Dedifferentiated amniotic fluid mesenchymal stem cell (primary cell): ENCODE measurements at regions not wholly inside any gene's neighbourhood (a gene's known extent, or its start where the extent isn't known, plus 50 kb on each side); places are given as distances from the start of the nearest gene placed in this dataset.

Source experiments
- DNase-seq: peaks from one replicate; pipeline ENCODE4 v3.0.0-alpha.2; 2016; ENCODE audit errors: extremely low spot score

GRCh38 chr9:109549386-109549785, 51.3 kb upstream of the PTPN3 start:
- DNase-seq, result no peak

GRCh38 chr9:109551651-109552050, 53.5 kb upstream of the PTPN3 start:
- DNase-seq, result no peak

- DNase-seq, result no peak
Observed at GRCh38 chr9:109555215-109555614, 57.1 kb upstream of the PTPN3 start.

GRCh38 chr9:109556061-109556460, 58.0 kb upstream of the PTPN3 start:
- no peak for DNase-seq

- no peak for DNase-seq
Observed at GRCh38 chr9:109556786-109557185, 58.7 kb upstream of the PTPN3 start.

GRCh38 chr9:109557481-109557880, 59.4 kb upstream of the PTPN3 start:
- no peak for DNase-seq

- DNase-seq, result no peak
Observed at GRCh38 chr9:109558718-109559151, 60.6 kb upstream of the PTPN3 start.

- DNase-seq, result no peak
Observed at GRCh38 chr9:109560470-109561132, 62.5 kb upstream of the PTPN3 start.

GRCh38 chr9:109561137-109561536, 63.0 kb upstream of the PTPN3 start:
- DNase-seq, result no peak

- no peak for DNase-seq
Observed at GRCh38 chr9:109568089-109568488, 70.0 kb upstream of the PTPN3 start.

GRCh38 chr9:109568568-109569210, 70.6 kb upstream of the PTPN3 start:
- DNase-seq, result no peak

- peak; percentile 69 for DNase-seq
Observed at GRCh38 chr9:109574061-109574882, 76.2 kb upstream of the PTPN3 start.

GRCh38 chr9:109576762-109577161, 78.7 kb upstream of the PTPN3 start:
- DNase-seq, result no peak

- DNase-seq, result no peak
Observed at GRCh38 chr9:109579191-109579948, 81.3 kb upstream of the PTPN3 start.

GRCh38 chr9:109582386-109582785, 84.3 kb upstream of the PTPN3 start:
- DNase-seq, result no peak

- no peak for DNase-seq
Observed at GRCh38 chr9:109584205-109584604, 86.1 kb upstream of the PTPN3 start.

- no peak for DNase-seq
Observed at GRCh38 chr9:109585796-109586195, 87.7 kb upstream of the PTPN3 start.

- DNase-seq, result no peak
Observed at GRCh38 chr9:109586993-109587392, 88.9 kb upstream of the PTPN3 start.

- DNase-seq, result no peak
Observed at GRCh38 chr9:109588415-109588814, 90.3 kb upstream of the PTPN3 start.

- DNase-seq, result no peak
Observed at GRCh38 chr9:109590966-109591365, 92.9 kb upstream of the PTPN3 start.

- DNase-seq, result no peak
Observed at GRCh38 chr9:109591691-109592090, 93.6 kb upstream of the PTPN3 start.

GRCh38 chr9:109593612-109594011, 95.5 kb upstream of the PTPN3 start:
- no peak for DNase-seq
